GM12892 (cell line): ENCODE measurements at regions not wholly inside any gene's neighbourhood (a gene's known extent, or its start where the extent isn't known, plus 50 kb on each side); places are given as distances from the start of the nearest gene placed in this dataset.

Experiments used
- POLR2A ChIP-seq: IDR thresholded peaks from 2 replicates; pipeline ENCODE4 v1.6.1; 2011; ENCODE audit warnings: low read depth, low read length, control low read depth
- POLR2AphosphoS5 ChIP-seq: IDR thresholded peaks from 2 replicates; pipeline ENCODE4 v1.6.1; 2011; ENCODE audit warnings: low read depth, low read length, control low read depth

DNA sequence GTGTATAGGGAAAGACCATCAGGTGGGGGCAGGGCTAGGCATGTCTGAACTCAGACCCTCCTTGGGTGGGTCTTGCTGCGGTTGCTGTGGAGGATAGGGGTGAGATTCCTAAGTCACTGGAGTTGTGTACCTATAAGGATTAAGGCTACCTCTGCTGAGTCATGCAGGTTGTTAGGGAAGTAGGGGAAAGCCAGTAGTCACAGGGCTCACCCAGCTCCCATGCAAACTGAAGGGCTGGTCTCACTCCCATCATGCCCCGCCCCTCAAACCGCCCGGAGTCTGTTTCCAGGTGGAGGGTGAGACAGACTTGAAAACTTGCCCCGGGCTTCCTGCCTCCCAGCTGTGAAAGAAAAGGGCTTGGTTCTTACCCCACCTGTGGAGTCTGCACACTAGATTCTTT is 161.8 kb downstream of the CAVIN4 start:
- TF ChIP-seq POLR2A (no peak), POLR2AphosphoS5 (no peak)
